ENCODE measurements at regions not wholly inside any gene's neighbourhood (a gene's known extent, or its start where the extent isn't known, plus 50 kb on each side); places are given as distances from the start of the nearest gene placed in this dataset.

DNA sequence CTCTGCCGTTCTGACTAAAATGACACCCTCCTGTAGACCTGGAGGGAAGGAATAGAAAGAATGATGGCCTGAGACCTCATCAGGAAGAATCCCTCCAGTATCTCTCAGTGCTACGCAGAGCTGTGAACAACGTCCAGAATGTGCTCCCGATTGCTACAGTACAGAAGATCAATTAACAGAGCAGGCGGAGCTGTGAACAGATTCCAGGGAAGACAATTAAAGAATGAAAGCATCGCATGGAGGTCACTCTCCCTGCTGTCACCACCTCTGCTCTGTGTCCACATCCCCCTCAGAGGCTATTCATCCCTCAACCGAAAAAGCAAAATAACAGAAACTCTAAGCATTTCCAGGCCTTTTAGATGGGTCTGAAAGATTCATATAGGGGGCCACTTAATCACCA lies 481.0 kb downstream of the EIPR1 start:
- TF ChIP-seq, protein P1, sequence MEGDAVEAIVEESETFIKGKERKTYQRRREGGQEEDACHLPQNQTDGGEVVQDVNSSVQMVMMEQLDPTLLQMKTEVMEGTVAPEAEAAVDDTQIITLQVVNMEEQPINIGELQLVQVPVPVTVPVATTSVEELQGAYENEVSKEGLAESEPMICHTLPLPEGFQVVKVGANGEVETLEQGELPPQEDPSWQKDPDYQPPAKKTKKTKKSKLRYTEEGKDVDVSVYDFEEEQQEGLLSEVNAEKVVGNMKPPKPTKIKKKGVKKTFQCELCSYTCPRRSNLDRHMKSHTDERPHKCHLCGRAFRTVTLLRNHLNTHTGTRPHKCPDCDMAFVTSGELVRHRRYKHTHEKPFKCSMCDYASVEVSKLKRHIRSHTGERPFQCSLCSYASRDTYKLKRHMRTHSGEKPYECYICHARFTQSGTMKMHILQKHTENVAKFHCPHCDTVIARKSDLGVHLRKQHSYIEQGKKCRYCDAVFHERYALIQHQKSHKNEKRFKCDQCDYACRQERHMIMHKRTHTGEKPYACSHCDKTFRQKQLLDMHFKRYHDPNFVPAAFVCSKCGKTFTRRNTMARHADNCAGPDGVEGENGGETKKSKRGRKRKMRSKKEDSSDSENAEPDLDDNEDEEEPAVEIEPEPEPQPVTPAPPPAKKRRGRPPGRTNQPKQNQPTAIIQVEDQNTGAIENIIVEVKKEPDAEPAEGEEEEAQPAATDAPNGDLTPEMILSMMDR (IDR thresholded peaks at IDR 0.05; ENCODE audit: low read length), result no peak
- no peak for TF ChIP-seq EZH2 (optimal IDR thresholded peaks at IDR 0.05; ENCODE audit: low read depth, low read length)
- no peak for TF ChIP-seq EZH2phosphoT487 (IDR thresholded peaks at IDR 0.05; ENCODE audit: low read length)

Data from MM.1S (cell line).